Naive B cell (primary cell): ENCODE measurements at regions not wholly inside any gene's neighbourhood (a gene's known extent, or its start where the extent isn't known, plus 50 kb on each side); places are given as distances from the start of the nearest gene placed in this dataset.

Experiments
- ATAC-seq, 2 donors: fragments of 150-1000 bp; cut with Tn5 transposase; 2 replicates each; pipeline ENCODE4 v1.10.0; 2021; ENCODE audit warnings: low read depth in 2 of 2, mild to moderate bottlenecking in 2 of 2, moderate library complexity in 2 of 2
- DNase-seq: peaks from one replicate; pipeline ENCODE4 v3.0.0; 2022
- H3K27ac Mint-ChIP-seq, 6 donors: one replicate each; pipeline ENCODE4 v1.8.0; 2020 to 2022; ENCODE audit warnings: mild to moderate bottlenecking in 6 of 6, mixed read lengths in 6 of 6, moderate library complexity in 5 of 6, inconsistent platforms in 2 of 6
- H3K27me3 Mint-ChIP-seq, 3 donors: one replicate each; pipeline ENCODE4 v1.8.0; 2021 to 2022; ENCODE audit warnings: mixed read lengths in 3 of 3, mild to moderate bottlenecking in 1 of 3
- H3K36me3 Mint-ChIP-seq, 2 donors: one replicate each; pipeline ENCODE4 v1.8.0; 2020 to 2022; ENCODE audit warnings: mixed read lengths in 2 of 2, inconsistent platforms in 1 of 2, mild to moderate bottlenecking in 1 of 2
- H3K4me1 Mint-ChIP-seq, 3 donors: one replicate each; pipeline ENCODE4 v1.8.0; 2020 to 2022; ENCODE audit warnings: mixed read lengths in 3 of 3, inconsistent platforms in 1 of 3, mild to moderate bottlenecking in 1 of 3, moderate library complexity in 1 of 3
- H3K4me3 Mint-ChIP-seq, 8 donors: one replicate each; pipeline ENCODE4 v1.8.0; 2020 to 2022; ENCODE audit warnings: mild to moderate bottlenecking in 8 of 8, mixed read lengths in 8 of 8, moderate library complexity in 8 of 8, inconsistent platforms in 2 of 8
- H3K9me3 Mint-ChIP-seq, 7 donors: one replicate each; pipeline ENCODE4 v1.8.0; 2020 to 2022; ENCODE audit warnings: mixed read lengths in 7 of 7, mild to moderate bottlenecking in 5 of 7, inconsistent platforms in 2 of 7, moderate library complexity in 1 of 7

- H3K4me1 Mint-ChIP-seq = no peaks in the 10 kb centered on the region
- peaks cover 0 to 7% of the 10 kb centered on the region in 2 donors for H3K36me3 Mint-ChIP-seq
Observed at GRCh38 chr21:15986277-15986676, 256.5 kb downstream of the USP25 start.

GRCh38 chr21:15992171-15992570 is 262.4 kb downstream of the USP25 start:
- H3K36me3 Mint-ChIP-seq = no peaks in the 10 kb centered on the region
- H3K4me3 Mint-ChIP-seq = no peak overlapping the region
- H3K4me1 Mint-ChIP-seq = no peaks in the 10 kb centered on the region
- no peaks in the 10 kb centered on the region for H3K9me3 Mint-ChIP-seq
- no peak overlapping the region for H3K27ac Mint-ChIP-seq
- DNase-seq = no peak
- H3K27me3 Mint-ChIP-seq = no peaks in the 10 kb centered on the region
- ATAC-seq = no peak

More at GRCh38 chr21:15986277-15986676, 256.5 kb downstream of the USP25 start:
- Mint-ChIP-seq H3K4me3 (no peak overlapping the region), H3K9me3 (peaks cover 0 to 14% (median 3%) of the 10 kb centered on the region in 7 donors), H3K27ac (no peak overlapping the region), H3K27me3 (peaks cover 4 to 9% (median 9%) of the 10 kb centered on the region in 3 donors)
- DNase-seq (no peak), ATAC-seq (no peak)

- Mint-ChIP-seq H3K9me3 (no peaks in the 10 kb centered on the region), H3K4me1 (no peaks in the 10 kb centered on the region), H3K27ac (no peak overlapping the region), H3K36me3 (no peaks in the 10 kb centered on the region), H3K27me3 (no peaks in the 10 kb centered on the region), H3K4me3 (no peak overlapping the region)
- no peak for DNase-seq
- ATAC-seq = no peak
Observed at GRCh38 chr21:15993951-15994350, 264.2 kb downstream of the USP25 start.

GRCh38 chr21:15999741-16000140 is 270.0 kb downstream of the USP25 start:
- no peak for ATAC-seq
- no peaks in the 10 kb centered on the region for H3K36me3 Mint-ChIP-seq
- H3K27ac Mint-ChIP-seq = no peak overlapping the region
- DNase-seq = no peak
- no peaks in the 10 kb centered on the region for H3K4me1 Mint-ChIP-seq
- H3K27me3 Mint-ChIP-seq = no peaks in the 10 kb centered on the region
- H3K4me3 Mint-ChIP-seq = no peak overlapping the region
- no peaks in the 10 kb centered on the region for H3K9me3 Mint-ChIP-seq

- Mint-ChIP-seq H3K4me1 (no peaks in the 10 kb centered on the region), H3K36me3 (no peaks in the 10 kb centered on the region), H3K27ac (no peak overlapping the region), H3K27me3 (no peaks in the 10 kb centered on the region), H3K4me3 (no peak overlapping the region), H3K9me3 (no peaks in the 10 kb centered on the region)
- ATAC-seq = no peak
- DNase-seq = no peak
Observed at GRCh38 chr21:16002874-16003466, 273.2 kb downstream of the USP25 start.

- ATAC-seq (no peak), DNase-seq (no peak)
- H3K27me3 Mint-ChIP-seq = no peaks in the 10 kb centered on the region
- no peaks in the 10 kb centered on the region for H3K4me1 Mint-ChIP-seq
- no peaks in the 10 kb centered on the region for H3K9me3 Mint-ChIP-seq
- H3K36me3 Mint-ChIP-seq = no peaks in the 10 kb centered on the region
- no peak overlapping the region for H3K27ac Mint-ChIP-seq
- no peak overlapping the region for H3K4me3 Mint-ChIP-seq
Observed at GRCh38 chr21:16004086-16004485, 274.3 kb downstream of the USP25 start.

- ATAC-seq (no peak), DNase-seq (no peak)
- Mint-ChIP-seq H3K4me1 (no peaks in the 10 kb centered on the region), H3K4me3 (no peak overlapping the region), H3K9me3 (no peaks in the 10 kb centered on the region), H3K36me3 (no peaks in the 10 kb centered on the region), H3K27ac (no peak overlapping the region), H3K27me3 (no peaks in the 10 kb centered on the region)
Observed at GRCh38 chr21:16004523-16004922, 274.7 kb downstream of the USP25 start.

GRCh38 chr21:16005996-16006395 is 276.2 kb downstream of the USP25 start:
- H3K9me3 Mint-ChIP-seq = peaks cover 0 to 3% (median 0%) of the 10 kb centered on the region in 7 donors
- no peaks in the 10 kb centered on the region for H3K27me3 Mint-ChIP-seq
- ATAC-seq (no peak), DNase-seq (no peak)
- no peak overlapping the region for H3K27ac Mint-ChIP-seq
- no peaks in the 10 kb centered on the region for H3K36me3 Mint-ChIP-seq
- no peak overlapping the region for H3K4me3 Mint-ChIP-seq
- no peaks in the 10 kb centered on the region for H3K4me1 Mint-ChIP-seq

GRCh38 chr21:16007943-16008342 is 278.2 kb downstream of the USP25 start:
- no peak for DNase-seq
- Mint-ChIP-seq H3K9me3 (peaks cover 0 to 6% (median 0%) of the 10 kb centered on the region in 7 donors), H3K4me1 (no peaks in the 10 kb centered on the region), H3K27me3 (no peaks in the 10 kb centered on the region), H3K36me3 (no peaks in the 10 kb centered on the region), H3K27ac (no peak overlapping the region), H3K4me3 (no peak overlapping the region)
- ATAC-seq = no peak

GRCh38 chr21:16011719-16012118 is 281.9 kb downstream of the USP25 start:
- no peaks in the 10 kb centered on the region for H3K4me1 Mint-ChIP-seq
- DNase-seq = no peak
- H3K4me3 Mint-ChIP-seq = no peak overlapping the region
- no peaks in the 10 kb centered on the region for H3K36me3 Mint-ChIP-seq
- no peaks in the 10 kb centered on the region for H3K27me3 Mint-ChIP-seq
- no peak overlapping the region for H3K27ac Mint-ChIP-seq
- H3K9me3 Mint-ChIP-seq = peaks cover 0 to 8% (median 3%) of the 10 kb centered on the region in 7 donors
- ATAC-seq = no peak

GRCh38 chr21:16013570-16013969 is 283.8 kb downstream of the USP25 start:
- peaks cover 0 to 8% (median 3%) of the 10 kb centered on the region in 7 donors for H3K9me3 Mint-ChIP-seq
- ATAC-seq (no peak), DNase-seq (no peak)
- H3K4me1 Mint-ChIP-seq = no peaks in the 10 kb centered on the region
- no peaks in the 10 kb centered on the region for H3K36me3 Mint-ChIP-seq
- H3K27me3 Mint-ChIP-seq = no peaks in the 10 kb centered on the region
- no peak overlapping the region for H3K4me3 Mint-ChIP-seq
- H3K27ac Mint-ChIP-seq = no peak overlapping the region

- H3K4me1 Mint-ChIP-seq = no peaks in the 10 kb centered on the region
- ATAC-seq (no peak), DNase-seq (no peak)
- H3K27me3 Mint-ChIP-seq = no peaks in the 10 kb centered on the region
- H3K4me3 Mint-ChIP-seq = no peak overlapping the region
- no peak overlapping the region for H3K27ac Mint-ChIP-seq
- peaks cover 0 to 4% (median 3%) of the 10 kb centered on the region in 7 donors for H3K9me3 Mint-ChIP-seq
- no peaks in the 10 kb centered on the region for H3K36me3 Mint-ChIP-seq
Observed at GRCh38 chr21:16020878-16021277, 291.1 kb downstream of the USP25 start.

GRCh38 chr21:16022116-16022515 is 292.3 kb downstream of the USP25 start:
- Mint-ChIP-seq H3K9me3 (peaks cover 0 to 4% (median 1%) of the 10 kb centered on the region in 7 donors), H3K4me3 (no peak overlapping the region), H3K27me3 (no peaks in the 10 kb centered on the region), H3K27ac (no peak overlapping the region), H3K36me3 (no peaks in the 10 kb centered on the region), H3K4me1 (no peaks in the 10 kb centered on the region)
- DNase-seq (no peak), ATAC-seq (no peak)

GRCh38 chr21:16022921-16023320 is 293.1 kb downstream of the USP25 start:
- no peak for ATAC-seq
- no peaks in the 10 kb centered on the region for H3K4me1 Mint-ChIP-seq

GRCh38 chr21:16028142-16028541 is 298.4 kb downstream of the USP25 start:
- Mint-ChIP-seq H3K4me3 (no peak overlapping the region), H3K27me3 (no peaks in the 10 kb centered on the region)

More at GRCh38 chr21:16022921-16023320, 293.1 kb downstream of the USP25 start:
- Mint-ChIP-seq H3K27me3 (no peaks in the 10 kb centered on the region), H3K9me3 (peaks cover 0 to 4% (median 1%) of the 10 kb centered on the region in 7 donors), H3K36me3 (no peaks in the 10 kb centered on the region), H3K27ac (peak overlapping the region in 1 of 6 donors; percentile 18), H3K4me3 (no peak overlapping the region)
- DNase-seq = no peak

More at GRCh38 chr21:16028142-16028541, 298.4 kb downstream of the USP25 start:
- DNase-seq (no peak), ATAC-seq (no peak)
- peaks cover 0 to 1% (median 0%) of the 10 kb centered on the region in 7 donors for H3K9me3 Mint-ChIP-seq
- H3K36me3 Mint-ChIP-seq = no peaks in the 10 kb centered on the region
- no peaks in the 10 kb centered on the region for H3K4me1 Mint-ChIP-seq
- H3K27ac Mint-ChIP-seq = no peak overlapping the region
